ENCODE measurements at regions not wholly inside any gene's neighbourhood (a gene's known extent, or its start where the extent isn't known, plus 50 kb on each side); places are given as distances from the start of the nearest gene placed in this dataset.

GRCh38 chr3:177512945-177513814 is 315.9 kb upstream of the TBL1XR1 start:
- no peak for DNase-seq (ENCODE audit: low read depth in 2 of 2)

GRCh38 chr3:177513815-177514610 is 316.7 kb upstream of the TBL1XR1 start:
- no peak for DNase-seq (ENCODE audit: low read depth in 2 of 2)

GRCh38 chr3:177514611-177515499 is 317.6 kb upstream of the TBL1XR1 start:
- DNase-seq (ENCODE audit: low read depth in 2 of 2) = no peak

GRCh38 chr3:177515786-177516157 is 318.5 kb upstream of the TBL1XR1 start:
- DNase-seq (ENCODE audit: low read depth in 2 of 2) = no peak

DNA sequence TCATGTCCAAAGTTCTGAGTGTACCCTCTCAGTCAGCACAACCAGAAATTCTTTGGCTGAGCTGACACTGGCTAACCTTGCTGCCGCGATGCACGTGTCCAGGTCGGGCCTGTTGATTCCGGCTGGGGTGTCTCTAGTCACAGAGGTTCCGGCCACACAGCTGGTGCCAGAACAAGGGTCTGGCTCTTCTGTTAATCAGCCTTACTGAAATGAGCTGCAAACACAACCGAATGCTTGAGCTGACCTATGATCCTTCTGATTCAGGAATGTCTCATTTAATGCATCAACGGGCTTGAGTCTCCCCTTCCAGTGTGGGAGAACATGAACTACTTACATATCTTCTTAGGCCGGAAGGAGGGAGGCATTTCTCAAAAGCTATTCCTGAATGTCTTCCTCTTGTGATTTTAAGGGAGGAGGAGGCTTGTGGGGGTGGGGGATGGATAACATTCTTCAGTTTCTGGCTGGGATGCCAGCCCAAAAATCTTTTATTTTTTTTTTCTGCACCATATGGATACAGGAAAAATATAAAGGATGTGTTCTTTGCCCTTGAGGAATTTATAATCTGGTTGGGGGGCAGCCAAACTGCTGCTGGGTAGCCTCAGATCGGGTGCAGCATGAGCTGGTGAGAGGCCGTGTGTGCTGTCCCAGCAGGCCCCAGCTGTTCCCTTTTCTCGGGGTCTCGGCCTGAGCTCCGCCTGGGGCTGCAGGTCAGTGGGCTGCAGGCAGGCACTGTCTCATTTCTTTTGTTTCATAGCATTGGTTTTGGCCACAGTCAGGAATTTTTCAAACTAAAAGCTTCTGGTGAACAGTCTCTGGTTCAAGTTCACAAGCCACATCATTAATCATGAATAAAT is 319.1 kb upstream of the TBL1XR1 start:
- no peak for DNase-seq (ENCODE audit: low read depth in 2 of 2)

DNA sequence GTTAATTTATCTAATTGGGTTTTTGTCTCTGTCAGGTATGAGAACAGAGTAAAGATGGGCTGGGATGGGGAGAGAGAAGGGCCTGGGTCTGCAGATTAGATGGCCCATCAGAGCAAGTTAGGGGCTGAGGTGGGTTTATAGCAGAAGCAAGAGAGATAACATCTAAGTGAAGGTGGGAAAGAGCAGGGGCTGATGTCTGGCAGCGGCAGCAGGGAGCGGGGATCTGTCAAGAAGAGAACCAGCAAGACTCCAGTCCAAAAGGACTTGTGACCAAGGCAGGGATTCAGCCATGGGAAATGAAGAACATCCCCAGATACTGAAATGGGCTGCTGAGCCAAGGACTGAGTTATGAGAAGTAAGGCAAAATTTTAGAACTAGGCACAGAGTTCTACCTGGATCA is 320.6 kb upstream of the TBL1XR1 start:
- DNase-seq (ENCODE audit: low read depth in 2 of 2) = no peak

DNA sequence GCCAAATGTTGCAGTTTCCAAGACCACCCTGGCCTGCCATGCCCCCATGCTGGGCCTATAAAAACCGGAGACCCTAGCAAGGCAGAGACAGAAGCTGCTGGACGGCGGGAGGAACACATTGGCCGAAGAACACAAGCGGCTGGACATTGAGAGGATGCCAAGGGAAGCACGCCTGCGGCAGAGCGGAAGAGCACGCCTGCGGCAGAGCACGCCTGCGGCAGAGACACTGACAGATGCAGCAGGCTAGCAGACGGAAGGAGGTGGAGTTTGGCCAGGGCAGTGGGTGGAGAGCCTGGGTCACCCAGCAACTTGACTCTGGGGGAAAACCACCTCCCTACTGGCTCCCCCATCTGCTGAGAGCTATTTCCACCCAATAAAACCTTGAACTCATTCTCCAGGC is 322.3 kb upstream of the TBL1XR1 start:
- DNase-seq (ENCODE audit: low read depth in 2 of 2) = no peak

DNA sequence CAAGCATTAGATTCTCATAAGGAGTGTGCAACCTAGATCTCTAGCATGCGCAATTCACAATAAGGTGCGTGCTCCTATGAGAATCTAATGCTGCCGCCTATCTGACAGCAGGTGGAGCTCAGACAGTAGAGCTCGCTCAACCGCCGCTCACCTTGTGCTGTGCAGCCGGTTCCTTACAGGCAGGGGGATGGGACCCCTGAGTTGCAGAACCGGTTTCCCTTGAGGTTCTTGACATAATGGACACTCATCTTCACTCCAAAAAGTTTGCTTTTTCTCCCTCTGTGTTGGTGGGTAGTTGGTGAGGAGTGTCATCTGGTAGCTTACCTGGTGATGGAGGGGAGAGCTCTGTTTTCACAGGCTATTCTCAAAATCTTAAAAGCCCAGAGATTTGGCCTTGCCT is 324.0 kb upstream of the TBL1XR1 start:
- no peak for DNase-seq (ENCODE audit: low read depth in 2 of 2)

DNA sequence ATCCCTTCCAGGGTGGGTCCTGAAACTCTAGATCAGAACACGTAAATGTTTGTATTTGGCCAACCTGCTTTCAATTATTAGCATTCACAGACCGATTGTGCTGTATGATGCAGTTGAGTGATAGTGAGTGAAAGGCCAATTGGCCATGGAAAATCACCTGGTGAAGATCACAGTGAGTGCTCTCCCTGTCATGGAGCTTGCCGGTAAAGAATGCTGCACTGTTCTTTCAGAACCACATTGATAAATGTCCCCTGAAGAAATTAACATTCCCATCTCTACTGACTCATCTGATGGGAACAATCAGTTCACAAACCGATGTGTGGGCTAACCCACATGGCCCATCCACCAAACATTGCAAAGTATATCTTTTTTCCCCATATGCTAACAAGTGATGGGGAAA is 324.8 kb upstream of the TBL1XR1 start:
- no peak for DNase-seq (ENCODE audit: low read depth in 2 of 2)

DNA sequence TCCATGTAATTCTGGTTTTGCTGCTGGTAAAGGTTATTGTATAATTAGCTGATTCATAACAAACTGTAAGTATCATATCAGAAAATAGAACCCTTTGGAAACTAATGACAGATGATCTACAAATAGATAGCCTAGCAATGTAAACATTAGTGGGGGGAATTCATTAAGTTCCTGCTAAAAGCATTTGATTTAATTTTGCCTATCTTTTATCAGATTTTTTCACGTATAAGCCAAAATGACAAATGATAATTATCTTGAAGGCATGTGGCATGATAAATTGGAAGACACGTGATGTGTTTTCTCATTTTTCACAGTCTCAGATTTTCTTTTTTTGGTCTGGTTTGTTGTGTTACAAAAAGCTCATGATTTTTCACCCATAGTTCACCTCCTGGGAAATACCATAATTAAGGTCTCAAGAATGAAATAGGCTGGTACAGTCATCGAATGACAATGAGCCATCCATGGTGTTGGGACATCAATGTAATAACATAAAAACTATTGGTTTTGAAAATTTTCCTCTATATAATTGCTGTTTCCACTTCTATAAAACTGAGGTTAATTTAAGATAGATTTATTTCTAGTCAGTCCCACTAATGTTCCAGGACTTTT is 325.9 kb upstream of the TBL1XR1 start:
- DNase-seq (ENCODE audit: low read depth in 2 of 2) = no peak

DNA sequence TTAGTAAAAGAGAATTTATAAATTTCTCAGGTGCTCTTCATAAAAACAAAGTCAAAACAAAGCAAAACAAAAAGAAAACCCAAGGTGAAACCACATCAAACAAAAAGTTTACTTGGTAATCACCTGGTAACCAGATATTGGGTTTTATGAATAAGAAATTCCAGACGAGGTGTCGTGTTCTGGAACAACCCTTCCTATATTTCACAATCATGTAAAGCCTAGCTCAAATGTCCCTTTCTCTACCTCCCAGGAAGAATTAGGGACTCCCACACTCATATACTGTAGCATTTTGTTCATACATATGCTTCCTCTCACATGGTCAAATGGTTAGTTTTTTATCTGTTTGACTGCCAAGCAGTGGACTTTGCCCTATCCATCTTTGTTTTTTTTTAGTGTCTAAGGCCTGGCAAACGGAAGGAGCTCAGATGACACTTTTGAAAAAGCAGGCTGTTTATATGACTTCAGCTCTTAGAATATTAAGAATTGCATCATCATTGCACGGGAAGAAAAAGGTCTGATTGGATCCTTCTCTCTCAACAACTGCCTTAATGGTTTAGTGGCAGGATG is 326.7 kb upstream of the TBL1XR1 start:
- DNase-seq (ENCODE audit: low read depth in 2 of 2) = no peak

- no peak for DNase-seq (ENCODE audit: low read depth in 2 of 2)
Measured at GRCh38 chr3:177524742-177525141, 327.5 kb upstream of the TBL1XR1 start.

DNA sequence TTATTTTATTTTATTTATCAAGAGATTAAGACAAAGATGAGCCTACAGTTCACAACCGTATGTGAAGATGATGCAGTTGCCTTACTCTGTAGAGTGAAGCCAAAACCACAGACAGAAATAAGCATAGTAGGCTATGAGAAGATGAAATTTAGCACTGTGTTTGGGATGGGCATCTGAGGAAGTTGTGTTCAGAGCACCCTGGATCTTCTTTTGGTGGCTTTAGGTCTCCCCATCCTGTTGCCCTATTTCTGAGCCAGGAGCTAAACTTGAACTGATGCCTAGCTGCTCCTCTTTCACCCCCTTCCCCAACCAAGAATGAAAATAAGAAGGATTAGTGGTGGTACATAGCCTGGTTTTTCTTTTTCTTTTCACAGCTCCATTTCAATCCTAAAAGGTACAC is 328.1 kb upstream of the TBL1XR1 start:
- no peak for DNase-seq (ENCODE audit: low read depth in 2 of 2)

GRCh38 chr3:177525987-177526712 is 328.9 kb upstream of the TBL1XR1 start:
- DNase-seq (ENCODE audit: low read depth in 2 of 2) = no peak

DNA sequence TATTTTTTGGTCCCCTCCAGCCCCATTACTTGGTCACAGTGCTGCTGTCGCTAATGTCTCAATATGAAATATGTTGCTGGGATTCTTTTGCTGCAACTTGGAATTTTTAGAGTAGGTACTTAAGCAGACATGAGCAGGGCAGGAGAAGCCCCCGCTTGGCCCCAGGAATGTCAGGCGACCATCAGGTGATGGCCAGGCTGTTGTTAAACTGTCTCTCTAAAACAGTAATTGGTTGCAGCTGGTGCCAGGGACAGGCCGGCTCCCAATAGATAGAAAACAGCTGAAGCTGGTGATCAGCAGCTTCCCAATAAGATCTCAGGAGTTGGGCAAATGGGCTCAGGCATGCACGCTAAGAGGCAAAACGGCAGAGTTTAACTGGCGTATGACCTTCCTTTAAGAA is 329.9 kb upstream of the TBL1XR1 start:
- DNase-seq (ENCODE audit: low read depth in 2 of 2) = no peak

DNA sequence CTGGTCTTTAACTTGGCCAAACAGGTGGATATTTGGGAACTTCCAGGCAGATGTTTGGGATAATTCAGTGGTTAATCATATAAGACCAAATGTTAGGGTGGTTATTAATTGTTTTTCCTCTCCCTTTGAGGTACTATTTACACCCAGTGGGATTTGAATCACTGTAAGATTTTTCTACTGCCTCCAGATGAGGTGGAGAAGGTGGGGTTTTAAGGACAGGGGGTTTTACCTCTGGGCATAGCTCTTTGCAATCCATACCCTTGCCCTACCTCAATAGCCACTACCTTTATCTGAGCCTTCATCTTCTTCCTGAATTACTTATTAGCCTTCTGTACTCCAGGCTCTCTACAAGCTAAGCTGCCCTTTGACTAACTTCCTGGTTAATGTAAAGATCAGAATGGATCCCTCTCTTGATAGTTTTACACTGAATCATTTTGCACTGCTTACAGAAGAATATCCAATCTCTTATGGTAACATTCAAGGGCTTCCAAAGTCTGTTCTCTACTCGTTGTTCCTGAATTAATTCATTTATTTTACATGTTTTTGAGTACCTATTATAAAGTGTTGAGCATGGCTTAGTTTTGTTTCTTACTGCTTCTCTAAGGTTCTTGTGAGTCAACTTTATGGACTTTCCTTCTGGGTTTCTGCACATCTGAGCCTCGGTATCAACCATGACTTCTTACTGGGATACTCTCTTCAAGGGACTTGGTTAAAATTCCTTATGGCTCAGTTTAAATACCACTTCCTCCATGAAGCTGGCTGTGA is 331.2 kb upstream of the TBL1XR1 start:
- no peak for DNase-seq (ENCODE audit: low read depth in 2 of 2)

- DNase-seq (ENCODE audit: low read depth in 2 of 2) = no peak
Measured at GRCh38 chr3:177529071-177529550, 331.8 kb upstream of the TBL1XR1 start.

- no peak for DNase-seq (ENCODE audit: low read depth in 2 of 2)
Measured at GRCh38 chr3:177529716-177530335, 332.5 kb upstream of the TBL1XR1 start.

Measured in stimulated activated CD8-positive, alpha-beta memory T cell treated with anti-CD3 and anti-CD28 coated beads, Interleukin-15, amount 100 ng/mL, for 4 hours (primary cell).